Loucy (cell line): ENCODE measurements at regions not wholly inside any gene's neighbourhood (a gene's known extent, or its start where the extent isn't known, plus 50 kb on each side); places are given as distances from the start of the nearest gene placed in this dataset.

Experiments
- H2AFZ ChIP-seq: fragments of 200-600 bp; sonication (generic); 2 replicates; pipeline ENCODE4 v1.6.0; 2016; ENCODE audit warnings: antibody characterized with exemption, mild to moderate bottlenecking, low read length, moderate library complexity
- H3F3A ChIP-seq: fragments of 200-600 bp; 2 replicates; pipeline ENCODE4 v1.6.0; 2016; ENCODE audit warnings: antibody characterized with exemption, low read depth, mild to moderate bottlenecking
- H3K27me3 ChIP-seq: fragments of 200-600 bp; sonication (generic); 2 replicates; pipeline ENCODE4 v1.6.1; 2014; ENCODE audit warnings: low read length, mild to moderate bottlenecking; ENCODE audit not compliant: insufficient read depth, poor library complexity, severe bottlenecking
- H3K36me3 ChIP-seq: fragments of 200-600 bp; sonication (generic); 2 replicates; pipeline ENCODE4 v1.6.1; 2016; ENCODE audit warnings: low read length; ENCODE audit not compliant: insufficient read depth
- H3K4me1 ChIP-seq: fragments of 200-600 bp; sonication (generic); 2 replicates; pipeline ENCODE4 v1.5.1; 2014; ENCODE audit warnings: low read length, mild to moderate bottlenecking; ENCODE audit not compliant: insufficient read depth, poor library complexity, severe bottlenecking
- H3K4me2 ChIP-seq: fragments of 200-600 bp; sonication (generic); 2 replicates; pipeline ENCODE4 v1.6.0; 2014; ENCODE audit warnings: antibody characterized with exemption, low read length, low read depth, mild to moderate bottlenecking; ENCODE audit not compliant: poor library complexity, severe bottlenecking
- H3K4me3 ChIP-seq: fragments of 200-600 bp; sonication (generic); 2 replicates; pipeline ENCODE4 v1.5.1; 2014; ENCODE audit warnings: low read length, mild to moderate bottlenecking, mixed read lengths; ENCODE audit not compliant: poor library complexity, severe bottlenecking
- H3K79me2 ChIP-seq: fragments of 200-600 bp; sonication (generic); 2 replicates; pipeline ENCODE4 v1.6.1; 2014; ENCODE audit warnings: low read length; ENCODE audit not compliant: insufficient read depth
- H3K9ac ChIP-seq: fragments of 200-600 bp; sonication (generic); 2 replicates; pipeline ENCODE4 v1.6.0; 2014; ENCODE audit warnings: mild to moderate bottlenecking, low read depth, low read length, moderate library complexity; ENCODE audit not compliant: poor library complexity, severe bottlenecking
- H3K9me2 ChIP-seq: fragments of 200-600 bp; sonication (generic); replicated peaks from 2 replicates; pipeline ENCODE4 v1.6.1; 2016; ENCODE audit warnings: low read depth, low read length, mixed read lengths
- H3K9me3 ChIP-seq: fragments of 200-600 bp; sonication (generic); 2 replicates; pipeline ENCODE4 v1.6.1; 2014; ENCODE audit warnings: mild to moderate bottlenecking, antibody characterized with exemption, low read length, low read depth; ENCODE audit not compliant: insufficient read depth
- H4K20me1 ChIP-seq: fragments of 200-600 bp; sonication (generic); 2 replicates; pipeline ENCODE4 v1.6.0; 2014; ENCODE audit warnings: antibody characterized with exemption, low read length, mild to moderate bottlenecking; ENCODE audit not compliant: insufficient read depth, poor library complexity, severe bottlenecking
- EZH2phosphoT487 ChIP-seq: fragments of 200-600 bp; IDR thresholded peaks from 2 replicates; pipeline ENCODE4 v1.6.1; 2018; ENCODE audit warnings: antibody characterized with exemption, mild to moderate bottlenecking, moderate library complexity, borderline replicate concordance
- TF ChIP-seq, protein P1 (sequence below): fragments of 200-600 bp; sonication (generic); conservative IDR thresholded peaks from 2 replicates; pipeline ENCODE4 v1.5.1; 2014; ENCODE audit warnings: mild to moderate bottlenecking, antibody characterized with exemption, low read length

DNA sequence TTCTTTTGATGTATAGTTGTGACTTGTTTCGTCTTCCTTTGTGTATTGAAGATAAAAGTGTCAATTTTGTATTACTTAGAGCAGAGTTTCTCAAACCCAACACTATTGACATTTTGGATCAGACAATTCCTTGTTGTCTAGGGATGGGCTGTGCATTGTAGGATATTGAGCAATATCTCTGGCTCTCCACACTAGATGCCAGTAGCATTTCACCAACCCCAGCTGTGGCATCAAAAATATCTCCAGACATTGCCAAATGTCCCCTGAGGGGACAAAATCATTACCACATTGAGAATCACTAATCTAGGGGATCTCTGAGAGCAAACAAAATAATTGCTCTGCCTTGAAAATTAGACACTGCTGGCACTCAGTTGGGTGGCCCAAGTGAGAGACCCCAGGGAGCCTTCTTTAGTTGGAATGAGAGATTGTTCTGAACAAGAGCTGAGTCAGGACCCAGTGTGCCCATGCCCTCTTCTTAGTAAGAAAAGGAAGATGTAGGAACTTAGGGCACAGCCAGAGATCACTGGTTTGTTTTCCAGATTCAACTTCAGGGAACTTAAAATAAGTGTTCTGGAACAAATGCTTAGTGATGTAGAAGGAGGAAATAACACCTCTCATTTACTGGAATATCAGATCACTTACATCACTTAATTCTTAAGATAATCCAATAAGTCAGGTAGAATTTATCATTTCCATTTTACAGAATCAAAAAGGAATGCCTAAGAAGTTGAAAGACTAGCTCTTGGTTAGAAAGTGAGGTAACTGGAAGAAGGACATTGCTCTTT is 466.6 kb upstream of the TNP1 start:
- H3K9me2 ChIP-seq, result no peaks in the 10 kb centered on the region
- no peaks in the 10 kb centered on the region for H3F3A ChIP-seq
- H3K4me2 ChIP-seq, result no peak overlapping the region
- H3K36me3 ChIP-seq, result no peaks in the 10 kb centered on the region
- H3K79me2 ChIP-seq, result no peaks in the 10 kb centered on the region
- no peaks in the 10 kb centered on the region for H4K20me1 ChIP-seq
- TF ChIP-seq, protein P1, sequence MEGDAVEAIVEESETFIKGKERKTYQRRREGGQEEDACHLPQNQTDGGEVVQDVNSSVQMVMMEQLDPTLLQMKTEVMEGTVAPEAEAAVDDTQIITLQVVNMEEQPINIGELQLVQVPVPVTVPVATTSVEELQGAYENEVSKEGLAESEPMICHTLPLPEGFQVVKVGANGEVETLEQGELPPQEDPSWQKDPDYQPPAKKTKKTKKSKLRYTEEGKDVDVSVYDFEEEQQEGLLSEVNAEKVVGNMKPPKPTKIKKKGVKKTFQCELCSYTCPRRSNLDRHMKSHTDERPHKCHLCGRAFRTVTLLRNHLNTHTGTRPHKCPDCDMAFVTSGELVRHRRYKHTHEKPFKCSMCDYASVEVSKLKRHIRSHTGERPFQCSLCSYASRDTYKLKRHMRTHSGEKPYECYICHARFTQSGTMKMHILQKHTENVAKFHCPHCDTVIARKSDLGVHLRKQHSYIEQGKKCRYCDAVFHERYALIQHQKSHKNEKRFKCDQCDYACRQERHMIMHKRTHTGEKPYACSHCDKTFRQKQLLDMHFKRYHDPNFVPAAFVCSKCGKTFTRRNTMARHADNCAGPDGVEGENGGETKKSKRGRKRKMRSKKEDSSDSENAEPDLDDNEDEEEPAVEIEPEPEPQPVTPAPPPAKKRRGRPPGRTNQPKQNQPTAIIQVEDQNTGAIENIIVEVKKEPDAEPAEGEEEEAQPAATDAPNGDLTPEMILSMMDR, result no peak
- TF ChIP-seq EZH2phosphoT487, result no peak
- no peaks in the 10 kb centered on the region for H3K9me3 ChIP-seq
- H2AFZ ChIP-seq, result no peak overlapping the region
- H3K9ac ChIP-seq, result no peak overlapping the region
- no peak overlapping the region for H3K4me3 ChIP-seq
- H3K27me3 ChIP-seq, result no peaks in the 10 kb centered on the region
- no peaks in the 10 kb centered on the region for H3K4me1 ChIP-seq

DNA sequence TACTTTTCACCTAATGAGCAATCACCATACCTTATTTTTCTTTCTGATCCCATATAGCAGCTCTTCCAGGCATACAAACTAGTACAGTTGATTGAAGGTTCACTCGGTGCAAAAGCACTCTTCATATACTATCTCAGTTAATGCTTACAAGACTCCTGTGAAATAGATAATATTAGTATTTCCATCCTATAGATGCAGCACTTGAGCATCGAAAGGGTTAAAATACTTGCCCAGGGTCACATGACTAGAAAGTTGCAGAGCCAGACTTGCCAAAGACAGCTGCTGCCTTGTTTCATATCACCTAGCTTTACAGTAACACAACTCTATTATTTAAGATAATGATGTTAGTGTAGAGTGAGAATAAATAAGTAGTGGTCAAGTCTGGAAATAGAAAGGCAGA is 466.0 kb upstream of the TNP1 start:
- Histone ChIP-seq H3K9me2 (no peaks in the 10 kb centered on the region), H3K27me3 (peaks cover 3% of the 10 kb centered on the region), H3K79me2 (no peaks in the 10 kb centered on the region), H3K36me3 (no peaks in the 10 kb centered on the region), H3F3A (no peaks in the 10 kb centered on the region), H3K9ac (no peak overlapping the region), H3K9me3 (no peaks in the 10 kb centered on the region), H3K4me2 (no peak overlapping the region), H3K4me1 (no peaks in the 10 kb centered on the region), H3K4me3 (no peak overlapping the region), H4K20me1 (no peaks in the 10 kb centered on the region), H2AFZ (no peak overlapping the region)
- TF ChIP-seq, protein P1, result no peak
- no peak for TF ChIP-seq EZH2phosphoT487

DNA sequence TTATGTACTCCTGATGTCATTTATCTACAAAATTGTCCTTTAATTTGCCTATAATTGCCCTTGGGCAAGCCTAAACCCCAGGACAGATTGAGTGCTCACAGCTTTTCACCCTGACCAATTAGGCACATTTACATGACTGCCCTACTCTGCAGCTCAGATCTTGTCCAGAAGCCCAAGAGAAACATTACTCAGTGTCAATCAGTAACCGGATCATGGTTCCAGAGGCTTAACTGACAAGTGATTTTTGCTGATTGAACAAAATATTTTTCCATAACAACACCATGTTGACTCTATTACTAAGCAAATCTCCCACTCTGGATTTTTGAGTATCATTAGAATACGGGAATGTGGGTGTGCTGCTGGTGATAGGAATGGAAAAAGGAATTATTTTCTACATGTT is 465.4 kb upstream of the TNP1 start:
- no peaks in the 10 kb centered on the region for H3K36me3 ChIP-seq
- TF ChIP-seq, protein P1, result no peak
- TF ChIP-seq EZH2phosphoT487, result no peak
- H3K4me1 ChIP-seq, result no peaks in the 10 kb centered on the region
- no peaks in the 10 kb centered on the region for H3K9me3 ChIP-seq
- peaks cover 9% of the 10 kb centered on the region for H3K27me3 ChIP-seq
- no peak overlapping the region for H3K9ac ChIP-seq
- no peaks in the 10 kb centered on the region for H3K9me2 ChIP-seq
- no peak overlapping the region for H3K4me3 ChIP-seq
- no peak overlapping the region for H3K4me2 ChIP-seq
- H4K20me1 ChIP-seq, result no peaks in the 10 kb centered on the region
- no peaks in the 10 kb centered on the region for H3F3A ChIP-seq
- H2AFZ ChIP-seq, result no peak overlapping the region
- no peaks in the 10 kb centered on the region for H3K79me2 ChIP-seq
